CD1c-positive myeloid dendritic cell (primary cell): ENCODE measurements at regions not wholly inside any gene's neighbourhood (a gene's known extent, or its start where the extent isn't known, plus 50 kb on each side); places are given as distances from the start of the nearest gene placed in this dataset.
A peak's percentile ranks its signal among the peaks of the same experiment; 100 is the strongest.

ENCODE experiments used
- DNase-seq: peaks from one replicate; pipeline ENCODE4 v3.0.0-alpha.2; 2016; ENCODE audit errors: extremely low spot score

- peak; percentile 29 for DNase-seq
These were observed 88.7 kb upstream of the NAA20 start for GRCh38 chr20:19928328-19929011.

DNA sequence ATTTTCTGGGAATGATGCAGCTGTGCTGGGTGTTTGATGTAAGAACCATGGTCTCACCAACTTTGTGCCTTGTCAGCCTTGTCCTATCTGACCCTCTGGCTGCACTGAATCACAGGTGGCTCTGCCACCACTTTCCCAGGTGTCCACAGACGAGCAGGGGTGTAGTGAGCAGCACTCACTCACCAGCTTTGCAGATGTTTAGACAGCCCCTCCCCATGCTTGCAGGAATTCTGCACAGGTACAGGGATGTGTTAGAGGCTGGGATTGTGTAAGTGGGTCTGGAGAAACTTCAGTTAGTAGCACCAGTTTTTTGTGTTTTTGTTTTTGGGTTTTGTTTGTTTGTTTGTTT is 88.2 kb upstream of the NAA20 start:
- DNase-seq, result no peak

DNA sequence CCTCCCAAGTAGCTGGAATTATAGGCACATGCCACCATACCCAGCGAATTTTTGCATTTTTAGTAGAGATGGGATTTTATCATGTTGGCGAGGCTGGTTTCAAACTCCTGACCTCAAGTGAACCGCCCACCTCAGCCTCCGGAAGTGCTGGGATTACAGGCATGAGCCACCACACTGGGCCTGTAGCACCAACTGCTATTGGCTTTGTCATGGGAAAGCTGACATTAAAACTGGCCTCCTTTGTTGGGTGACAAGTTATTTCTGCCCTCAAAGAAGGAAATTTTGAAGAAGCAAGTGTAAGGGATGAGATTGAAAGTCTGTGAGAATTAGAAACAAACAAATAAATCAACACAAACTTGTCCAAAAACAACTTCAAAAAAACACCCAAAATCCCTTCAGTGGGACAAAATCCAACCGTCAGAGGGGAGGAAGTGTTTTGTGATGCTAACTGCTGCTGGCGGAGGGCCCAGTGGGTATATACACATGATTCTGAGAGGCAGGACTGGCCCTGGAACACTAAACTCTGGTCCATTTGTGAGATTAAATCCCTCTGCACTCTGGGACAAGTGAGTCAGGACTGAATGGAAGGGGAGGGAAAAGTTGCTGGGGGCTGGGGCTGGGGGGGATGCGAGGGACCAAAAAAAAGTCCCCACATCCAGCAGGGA is 87.5 kb upstream of the NAA20 start:
- no peak for DNase-seq

GRCh38 chr20:19930426-19930825 is 86.7 kb upstream of the NAA20 start:
- no peak for DNase-seq

- peak; percentile 70 for DNase-seq
These were observed 84.9 kb upstream of the NAA20 start for GRCh38 chr20:19932170-19932667.

DNA sequence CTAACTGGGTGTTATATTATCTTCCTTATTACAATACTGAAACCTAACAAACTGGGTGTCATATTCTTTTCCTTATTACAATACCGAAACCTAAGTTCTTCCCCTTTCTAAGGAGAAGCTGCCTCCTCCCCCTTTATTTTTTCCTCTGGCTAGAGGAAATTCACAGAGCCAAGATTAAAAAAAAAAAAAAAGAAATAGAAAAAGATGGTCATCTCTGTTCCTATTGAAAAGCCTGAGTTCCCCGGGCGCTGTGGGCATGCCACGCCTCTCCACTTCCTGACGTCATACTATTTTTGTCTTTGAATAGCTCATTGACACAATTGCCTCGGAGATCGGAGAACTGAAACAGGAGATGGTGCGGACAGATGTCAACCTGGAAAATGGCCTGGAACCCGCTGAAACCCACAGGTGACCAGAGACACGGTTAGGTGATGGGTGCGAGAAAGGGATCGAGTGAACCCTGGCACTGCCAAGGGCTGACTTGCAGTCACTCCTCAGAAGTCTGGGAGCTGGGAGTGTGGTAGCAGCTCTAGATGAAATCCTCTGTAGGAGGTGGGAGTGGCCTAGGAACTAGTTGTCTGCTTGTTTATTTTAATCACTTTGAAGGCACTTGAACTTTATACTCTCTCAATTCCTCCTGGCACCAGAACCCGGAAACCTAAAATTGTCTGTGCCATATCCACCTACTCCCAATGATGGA is 82.2 kb upstream of the NAA20 start:
- DNase-seq, result peak; percentile 95

DNA sequence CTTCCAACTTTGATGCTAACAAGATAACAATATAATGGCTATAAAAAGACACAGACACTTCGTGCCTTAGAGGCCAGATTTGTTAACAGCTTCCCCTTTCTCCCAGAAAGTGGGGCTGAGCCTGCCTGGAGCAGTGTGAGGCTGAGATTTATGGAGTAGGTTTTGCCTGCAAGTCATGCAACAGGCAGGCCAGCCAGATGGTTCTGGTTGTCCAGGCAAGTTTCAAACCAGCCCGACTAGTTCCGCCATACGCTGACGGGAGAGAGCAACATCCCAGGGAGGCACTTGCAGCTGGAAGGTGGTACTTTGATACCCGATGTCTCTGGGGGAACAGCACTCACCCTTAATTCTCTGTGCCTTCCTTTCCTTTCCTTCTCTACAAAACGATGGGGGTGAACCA is 81.3 kb upstream of the NAA20 start:
- peak; percentile 71 for DNase-seq

DNA sequence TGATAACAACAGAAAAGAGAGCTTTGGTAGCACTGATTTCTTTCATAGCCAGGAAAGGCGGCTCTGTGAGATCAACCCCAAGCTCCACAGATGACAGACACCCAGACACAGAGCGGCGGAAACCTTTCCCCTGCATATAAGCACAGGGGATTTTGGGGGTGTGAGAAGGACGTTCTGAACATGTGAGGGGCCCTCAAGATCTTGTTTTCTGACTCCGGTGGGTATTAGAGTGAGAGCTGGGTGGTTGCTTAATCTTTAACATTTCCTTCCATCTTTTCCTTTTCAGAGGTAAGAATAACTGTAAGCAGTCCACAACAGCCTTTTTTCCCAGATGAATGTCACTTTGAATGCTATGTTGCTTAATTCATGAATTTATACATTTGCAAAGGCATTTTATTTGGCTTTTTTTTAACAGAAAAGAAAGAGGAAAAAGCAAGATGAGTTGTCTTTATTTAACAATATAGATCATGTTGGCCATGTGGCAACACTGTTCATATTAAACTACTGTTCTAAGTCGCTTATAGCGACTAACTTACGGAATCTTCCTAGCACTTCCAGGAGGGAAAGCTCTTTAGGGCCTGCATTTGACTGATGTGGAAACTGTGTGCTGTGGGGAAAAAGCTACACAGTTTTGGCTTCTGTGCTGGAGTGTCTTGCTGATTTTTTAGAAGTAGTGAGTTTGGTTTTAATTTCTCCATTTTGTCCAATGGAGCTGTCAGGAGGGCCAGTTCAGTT is 80.5 kb upstream of the NAA20 start:
- peak; percentile 29 for DNase-seq

DNA sequence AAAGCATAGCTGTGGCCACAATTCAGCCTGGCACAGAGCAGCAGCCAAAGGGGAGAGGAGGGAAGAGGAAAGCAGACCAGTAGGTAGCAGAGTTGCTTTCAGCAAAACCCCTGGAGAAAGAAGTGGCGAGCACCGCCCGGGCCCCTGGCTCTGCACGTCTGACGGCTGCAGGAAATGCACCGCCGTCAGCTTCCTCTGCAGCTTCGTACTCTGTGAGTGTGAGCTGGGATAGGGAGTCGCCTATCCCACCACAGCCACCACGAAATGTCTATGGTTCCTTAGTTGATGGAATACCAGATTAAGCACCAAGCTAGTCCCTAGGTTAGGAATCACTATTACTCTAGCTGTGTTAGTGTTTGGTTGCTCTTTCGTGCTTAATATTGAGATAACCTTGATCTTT is 79.9 kb upstream of the NAA20 start:
- DNase-seq, result peak; percentile 58

DNA sequence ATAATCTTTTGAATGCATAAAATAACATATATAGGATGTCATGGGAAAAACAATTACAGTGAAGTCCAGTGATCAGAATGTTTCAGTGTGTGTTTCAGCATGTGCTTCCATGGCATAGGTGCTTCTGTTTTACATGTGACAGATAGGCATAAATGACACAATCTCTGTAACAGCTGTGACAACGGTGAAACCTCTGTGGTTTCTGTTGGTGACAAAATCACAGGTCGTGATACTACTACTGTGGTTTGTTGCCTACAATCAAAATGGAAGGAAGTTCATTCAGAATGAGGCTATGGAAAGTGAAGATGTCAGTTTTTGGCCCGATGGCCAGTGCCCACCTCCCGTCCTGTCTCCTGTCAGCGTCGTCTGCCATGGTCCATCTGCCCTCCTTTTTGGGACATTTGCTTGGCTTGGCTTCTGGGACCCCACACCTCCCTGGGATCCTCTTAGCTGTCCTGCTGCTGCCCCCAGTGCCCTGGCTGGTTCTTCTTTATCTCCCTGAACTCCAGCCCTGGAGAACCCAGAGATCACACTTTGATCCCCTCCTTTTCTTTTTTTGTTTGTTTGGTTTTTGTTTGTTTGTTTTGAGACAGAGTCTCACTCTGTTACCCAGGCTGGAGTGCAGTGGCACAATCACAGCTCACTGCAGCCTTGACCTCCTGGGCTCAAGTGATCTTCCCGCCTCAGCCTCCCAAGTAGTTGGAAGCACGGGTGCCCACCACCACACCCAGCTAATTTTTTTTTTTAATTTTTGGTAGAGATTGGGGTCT is 79.3 kb upstream of the NAA20 start:
- peak; percentile 77 for DNase-seq

- no peak for DNase-seq
These were observed 78.6 kb upstream of the NAA20 start for GRCh38 chr20:19938421-19939090.

DNA sequence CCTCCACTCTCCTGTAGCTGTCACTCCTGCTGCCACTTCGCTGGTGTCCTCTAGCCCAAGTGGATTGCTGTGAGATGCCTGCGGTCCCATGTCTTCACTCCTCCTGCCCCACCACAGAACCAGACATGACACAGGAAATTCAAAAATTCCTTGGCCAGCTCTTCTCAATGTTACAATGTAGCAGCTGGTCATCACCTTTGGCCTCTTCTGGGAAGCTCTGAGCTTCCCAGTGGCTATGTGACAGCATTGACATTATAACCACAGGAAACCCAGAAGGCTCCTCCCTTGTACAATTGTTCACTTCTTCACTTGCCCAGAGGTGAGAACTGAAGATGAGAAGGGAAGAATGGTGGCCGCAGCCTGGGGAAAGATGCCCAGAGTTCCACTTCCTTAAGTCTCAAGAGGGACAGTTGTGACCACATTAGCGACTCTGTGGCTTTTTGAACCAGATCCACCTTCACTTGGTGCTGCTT is 76.1 kb upstream of the NAA20 start:
- peak; percentile 70 for DNase-seq

GRCh38 chr20:19942611-19943010 is 74.6 kb upstream of the NAA20 start:
- no peak for DNase-seq

DNA sequence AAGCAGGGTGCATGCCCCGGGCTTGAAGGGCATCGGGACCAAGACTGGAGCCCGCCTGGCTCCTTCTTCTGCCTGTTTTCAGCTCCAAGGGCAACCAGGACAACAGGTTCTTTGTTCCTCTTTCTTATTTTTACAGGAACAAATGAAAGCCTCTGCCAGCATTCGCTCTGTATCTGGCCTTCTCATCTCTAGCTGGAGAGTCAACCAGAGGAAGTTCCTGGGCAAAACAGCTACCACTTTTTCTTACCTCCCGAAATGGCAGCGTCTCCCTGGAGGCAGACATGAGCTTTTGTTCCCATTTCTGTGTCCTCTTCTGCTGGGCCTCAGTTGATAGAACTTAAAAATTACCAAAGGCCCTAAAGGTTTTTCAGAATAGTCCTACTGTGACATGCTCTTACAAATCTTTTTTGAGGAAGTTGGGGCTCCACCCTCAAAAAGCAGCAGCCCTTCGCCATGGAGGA is 74.1 kb upstream of the NAA20 start:
- DNase-seq, result peak; percentile 89

GRCh38 chr20:19944772-19945459 is 72.2 kb upstream of the NAA20 start:
- peak; percentile 86 for DNase-seq

GRCh38 chr20:19945732-19946670 is 71.2 kb upstream of the NAA20 start:
- no peak for DNase-seq

DNA sequence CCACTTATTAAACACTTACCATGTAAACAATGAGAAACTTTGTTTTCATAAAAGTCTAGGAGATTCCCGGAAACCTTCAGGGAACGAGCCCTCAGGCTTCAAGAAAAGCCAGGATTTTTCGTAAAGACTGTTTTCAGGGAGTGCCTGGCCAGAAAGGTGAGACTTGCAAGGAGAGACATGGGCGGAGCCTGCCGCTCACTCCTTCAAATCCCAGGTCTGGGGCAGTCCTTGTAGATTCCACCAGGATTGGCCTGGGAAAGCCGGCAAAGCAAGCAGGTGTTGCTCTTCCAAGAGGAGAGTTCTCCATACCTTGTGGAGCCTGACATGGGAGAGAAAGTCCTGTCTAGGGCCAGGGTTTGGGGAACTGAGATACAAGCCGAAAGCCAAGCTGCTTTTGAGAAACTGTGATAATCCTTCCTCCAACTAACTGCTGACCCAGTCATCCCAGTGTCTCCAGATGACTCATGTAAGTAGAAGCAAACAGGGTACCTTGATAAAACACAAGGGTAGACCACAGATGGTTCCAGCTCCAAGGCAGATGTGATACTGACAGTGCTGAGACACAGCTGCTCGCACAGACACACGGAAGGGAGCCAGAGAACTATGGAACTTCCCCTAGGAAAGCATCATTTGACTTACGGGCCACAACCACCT is 69.4 kb upstream of the NAA20 start:
- DNase-seq, result peak; percentile 84

- no peak for DNase-seq
These were observed 67.8 kb upstream of the NAA20 start for GRCh38 chr20:19949195-19949867.
